IMR-90 (cell line): ENCODE measurements at regions not wholly inside any gene's neighbourhood (a gene's known extent, or its start where the extent isn't known, plus 50 kb on each side); places are given as distances from the start of the nearest gene placed in this dataset.

Experiments
- ATAC-seq: fragments of 200-7000 bp; cut with Tn5 transposase; 2 replicates; pipeline ENCODE4 v1.9.1; 2020; ENCODE audit warnings: low read depth, mild to moderate bottlenecking, moderate library complexity
- BruUV-seq: library from RNA; stranded (reverse); fragments of 400-500 nt; replicated peaks from 2 replicates; lab custom pipeline; 2021; lab: Mats Ljungman, UMichigan
- CTCF ChIA-PET: fragments of 300-600 bp; formaldehyde crosslinking; extraction: SDS; loops from one replicate; lab custom pipeline; 2021; ENCODE audit warnings: antibody characterized with exemption; lab: Yijun Ruan, JAX
- POLR2A ChIA-PET: fragments of 300-600 bp; sonication (Branson Sonifier 250); formaldehyde crosslinking; loops from one replicate; lab custom pipeline; 2022; ENCODE audit warnings: antibody characterized with exemption; ENCODE audit not compliant: unreplicated experiment; lab: Charles Lee
- DNase-seq: peaks from one replicate; pipeline ENCODE4 v3.0.0; 2013
- H2AFZ ChIP-seq: replicated peaks from 2 replicates; pipeline ENCODE3; 2013; ENCODE audit warnings: low read length, mild to moderate bottlenecking; ENCODE audit not compliant: poor library complexity
- H2AK5ac ChIP-seq: 2 replicates; pipeline ENCODE4 v1.6.1; 2013; ENCODE audit warnings: low read depth, low read length, inconsistent platforms
- H2AK9ac ChIP-seq: replicated peaks from 2 replicates; pipeline ENCODE3; 2013; ENCODE audit warnings: mild to moderate bottlenecking, low read depth, low read length, moderate library complexity; ENCODE audit not compliant: poor library complexity
- H2BK120ac ChIP-seq: 2 replicates; pipeline ENCODE4 v1.6.1; 2013; ENCODE audit warnings: low read depth, low read length, inconsistent platforms
- H2BK15ac ChIP-seq: 3 replicates; pipeline ENCODE4 v1.6.1; 2013; ENCODE audit warnings: low read depth, low read length, inconsistent platforms
- H2BK20ac ChIP-seq: 2 replicates; pipeline ENCODE4 v1.6.1; 2013; ENCODE audit warnings: low read depth, mild to moderate bottlenecking, inconsistent platforms, low read length, moderate library complexity
- H2BK5ac ChIP-seq: 2 replicates; pipeline ENCODE4 v1.6.1; 2013; ENCODE audit warnings: mild to moderate bottlenecking, low read depth, low read length, inconsistent platforms; ENCODE audit not compliant: poor library complexity, severe bottlenecking
- H3K14ac ChIP-seq: replicated peaks from 2 replicates; pipeline ENCODE4 v1.6.1; 2013; ENCODE audit warnings: low read depth, low read length, inconsistent platforms
- H3K18ac ChIP-seq: 2 replicates; pipeline ENCODE4 v1.6.1; 2013; ENCODE audit warnings: low read depth, low read length, control low read depth
- H3K23ac ChIP-seq: 2 replicates; pipeline ENCODE4 v1.6.1; 2013; ENCODE audit warnings: low read depth, low read length, inconsistent platforms
- H3K27ac ChIP-seq: 2 replicates; pipeline ENCODE4 v1.5.1; 2013; ENCODE audit warnings: mild to moderate bottlenecking, control low read depth, low read length; ENCODE audit not compliant: insufficient read depth
- H3K27me3 ChIP-seq: 2 replicates; pipeline ENCODE4 v1.6.1; 2013; ENCODE audit warnings: low read length; ENCODE audit not compliant: control insufficient read depth, insufficient read depth
- H3K36me3 ChIP-seq: 2 replicates; pipeline ENCODE4 v1.6.1; 2013; ENCODE audit warnings: low read length, mixed read lengths; ENCODE audit not compliant: control insufficient read depth, insufficient read depth
- H3K4ac ChIP-seq: 2 replicates; pipeline ENCODE4 v1.6.1; 2013; ENCODE audit warnings: low read depth, low read length, inconsistent platforms
- H3K4me1 ChIP-seq: 2 replicates; pipeline ENCODE4 v1.6.1; 2013; ENCODE audit warnings: low read length, mixed read lengths; ENCODE audit not compliant: control insufficient read depth, insufficient read depth
- H3K4me2 ChIP-seq: 2 replicates; pipeline ENCODE4 v1.6.1; 2013; ENCODE audit warnings: low read depth, mild to moderate bottlenecking, control low read depth, low read length, moderate library complexity
- H3K4me3 ChIP-seq: 2 replicates; pipeline ENCODE4 v1.5.1; 2013; ENCODE audit warnings: low read depth, mild to moderate bottlenecking, control low read depth, low read length, moderate library complexity; ENCODE audit not compliant: insufficient read depth
- H3K56ac ChIP-seq: 2 replicates; pipeline ENCODE4 v1.6.1; 2013; ENCODE audit warnings: low read length, inconsistent platforms; ENCODE audit not compliant: insufficient read depth; ENCODE audit errors: extremely low read depth
- H3K79me1 ChIP-seq, 2 experiments: 2 replicates each; pipeline ENCODE4 v1.6.1; 2013; ENCODE audit warnings: low read length in 2 of 2, inconsistent platforms in 1 of 2, low read depth in 1 of 2
- H3K9ac ChIP-seq: 2 replicates; pipeline ENCODE4 v1.6.1; 2013; ENCODE audit warnings: low read depth, low read length, control low read depth
- H3K9me1 ChIP-seq: 2 replicates; pipeline ENCODE4 v1.6.1; 2013; ENCODE audit warnings: low read length, inconsistent platforms; ENCODE audit not compliant: insufficient read depth
- H3K9me3 ChIP-seq: 2 replicates; pipeline ENCODE4 v1.6.1; 2013; ENCODE audit warnings: low read length; ENCODE audit not compliant: control insufficient read depth, insufficient read depth
- H4K20me1 ChIP-seq: 2 replicates; pipeline ENCODE4 v1.6.1; 2013; ENCODE audit warnings: low read length, inconsistent platforms; ENCODE audit not compliant: insufficient read depth
- H4K5ac ChIP-seq: 2 replicates; pipeline ENCODE4 v1.6.1; 2013; ENCODE audit warnings: mild to moderate bottlenecking, low read depth, low read length, control low read depth
- H4K8ac ChIP-seq, 2 experiments: 2 replicates each; pipeline ENCODE4 v1.6.1; 2013; ENCODE audit warnings: low read depth in 2 of 2, low read length in 2 of 2, control low read depth in 1 of 2, inconsistent platforms in 1 of 2
- H4K91ac ChIP-seq: 2 replicates; pipeline ENCODE4 v1.6.1; 2013; ENCODE audit warnings: low read depth, low read length, inconsistent platforms; ENCODE audit not compliant: insufficient read depth
- BHLHE40 ChIP-seq: fragments of 150-350 bp; IDR thresholded peaks from 2 replicates; pipeline ENCODE4 v1.6.1; 2016; ENCODE audit warnings: mild to moderate bottlenecking, low read depth, low read length
- CHD1 ChIP-seq: IDR thresholded peaks from 2 replicates; pipeline ENCODE4 v1.6.1; 2012; ENCODE audit warnings: low read depth, low read length, improper control_type of control experiment
- CTCF ChIP-seq: conservative IDR thresholded peaks from 2 replicates; pipeline ENCODE4 v1.5.1; 2012; ENCODE audit warnings: mild to moderate bottlenecking, low read depth, low read length, improper control_type of control experiment
- ELK1 ChIP-seq: fragments of 150-350 bp; IDR thresholded peaks from 2 replicates; pipeline ENCODE4 v1.6.1; 2016; ENCODE audit warnings: low read depth, mild to moderate bottlenecking, low read length, moderate library complexity, borderline replicate concordance
- FOS ChIP-seq: fragments of 150-350 bp; IDR thresholded peaks from 2 replicates; pipeline ENCODE4 v1.6.1; 2016; ENCODE audit warnings: low read depth, low read length
- MAZ ChIP-seq: IDR thresholded peaks from 2 replicates; pipeline ENCODE4 v1.6.1; 2012; ENCODE audit warnings: low read depth, mild to moderate bottlenecking, low read length, improper control_type of control experiment, moderate library complexity, borderline replicate concordance
- NFE2L2 ChIP-seq: fragments of 150-350 bp; IDR thresholded peaks from 2 replicates; pipeline ENCODE4 v1.6.1; 2016; ENCODE audit warnings: low read depth, mild to moderate bottlenecking, low read length
- RAD21 ChIP-seq: IDR thresholded peaks from 2 replicates; pipeline ENCODE4 v1.6.1; 2012; ENCODE audit warnings: low read length, improper control_type of control experiment
- RCOR1 ChIP-seq: IDR thresholded peaks from 2 replicates; pipeline ENCODE4 v1.6.1; 2012; ENCODE audit warnings: mild to moderate bottlenecking, low read length, improper control_type of control experiment; ENCODE audit not compliant: insufficient replicate concordance
- SMC3 ChIP-seq: fragments of 150-350 bp; IDR thresholded peaks from 2 replicates; pipeline ENCODE4 v1.6.1; 2016; ENCODE audit warnings: low read depth, mild to moderate bottlenecking, antibody characterized with exemption, low read length, moderate library complexity
- WGBS, 2 experiments: methylation state at CpG; one replicate each; pipeline versions ENCODE4 v1.1.5 to v1.1.7; 2013; ENCODE audit warnings: missing lambda C conversion rate in 2 of 2; ENCODE audit not compliant: insufficient read length in 1 of 2; ENCODE audit errors: extremely low coverage in 2 of 2; 5-methylcytosine and 5-hydroxymethylcytosine counted together
- dilution Hi-C: fragments of 300-500 bp; cut with HindIII; formaldehyde crosslinking; loops from one replicate; pipeline ENCODE4 v1.14.3; 2018; ENCODE audit warnings: low sequenced_read_pairs; ENCODE audit not compliant: unreplicated experiment
- in situ Hi-C: fragments of 300-500 bp; cut with MboI; formaldehyde crosslinking; loops from 3 replicates; pipeline ENCODE4 v1.14.3; 2019; ENCODE audit warnings: low sequenced_read_pairs, inconsistent platforms, mixed read lengths
- intact Hi-C: fragments of 100-400 bp; cut with micrococcal nuclease; formaldehyde crosslinking; loops from 2 replicates; pipeline ENCODE4 v1.10.0; 2022

GRCh38 chr2:14552818-14553217 lies 79.7 kb upstream of the LRATD1 start:
- Histone ChIP-seq H3K14ac (no peak overlapping the region), H3K4ac (no peak overlapping the region), H2BK120ac (no peak overlapping the region), H3K9ac (no peak overlapping the region), H2BK5ac (no peak overlapping the region), H3K4me2 (no peak overlapping the region), H3K56ac (no peak overlapping the region), H4K5ac (no peak overlapping the region), H2BK15ac (no peak overlapping the region), H2AK9ac (no peak overlapping the region), H3K9me1 (no peaks in the 10 kb centered on the region), H4K91ac (no peak overlapping the region), H4K8ac (no peak overlapping the region), H3K9me3 (no peaks in the 10 kb centered on the region), H2AK5ac (no peak overlapping the region), H3K36me3 (no peaks in the 10 kb centered on the region), H3K4me3 (no peak overlapping the region), H3K23ac (no peak overlapping the region), H2BK20ac (no peak overlapping the region), H4K20me1 (no peaks in the 10 kb centered on the region), H3K27me3 (no peaks in the 10 kb centered on the region), H2AFZ (no peak overlapping the region), H3K18ac (no peak overlapping the region), H3K27ac (no peak overlapping the region), H3K4me1 (no peaks in the 10 kb centered on the region), H3K79me1 (no peaks in the 10 kb centered on the region)
- in situ Hi-C loops = no loop called here
- no TSS peak for BruUV-seq
- no peak for ATAC-seq
- ChIA-PET CTCF (no interaction called here), POLR2A (no interaction called here)
- DNase-seq = no peak
- WGBS, 2 experiments = 83% methylated on average over 1 of the region's 2 CpGs; no CpG with 5 or more reads in 1 of the 2 experiments
- no peak for TF ChIP-seq FOS
- TF ChIP-seq ELK1 = no peak
- TF ChIP-seq CTCF = no peak
- no peak for TF ChIP-seq CHD1
- TF ChIP-seq RCOR1 = no peak
- no peak for TF ChIP-seq BHLHE40
- TF ChIP-seq SMC3 = no peak
- no peak for TF ChIP-seq RAD21
- no peak for TF ChIP-seq NFE2L2
- TF ChIP-seq MAZ = no peak
- intact Hi-C loops = no loop called here
- dilution Hi-C loops = no loop called here
